ENCODE measurements at regions not wholly inside any gene's neighbourhood (a gene's known extent, or its start where the extent isn't known, plus 50 kb on each side); places are given as distances from the start of the nearest gene placed in this dataset.

GRCh38 chr5:62093411-62093810 lies 212.6 kb upstream of the KIF2A start:
- TF ChIP-seq CTCF (conservative IDR thresholded peaks at IDR 0.05) (no peak), EZH2 (IDR thresholded peaks at IDR 0.05; ENCODE audit: low read depth) (no peak)
